AG04449 (cell line): ENCODE measurements at regions not wholly inside any gene's neighbourhood (a gene's known extent, or its start where the extent isn't known, plus 50 kb on each side); places are given as distances from the start of the nearest gene placed in this dataset.

ENCODE experiments used
- CTCF ChIA-PET: fragments of 350-600 bp; formaldehyde crosslinking; extraction: SDS; loops from one replicate; lab custom pipeline; 2021; ENCODE audit warnings: antibody characterized with exemption; lab: Yijun Ruan, JAX
- POLR2A ChIA-PET: fragments of 400-600, 350-600 bp; formaldehyde crosslinking; extraction: SDS; loops from one replicate; lab custom pipeline; 2020; ENCODE audit warnings: antibody characterized with exemption, inconsistent platforms; lab: Yijun Ruan, JAX
- DNase-seq: peaks from one replicate; pipeline ENCODE4 v3.0.0-alpha.2; 2010; ENCODE audit warnings: low read depth, low spot score
- H3K4me3 ChIP-seq: 2 replicates; pipeline ENCODE4 v1.5.1; 2011; ENCODE audit warnings: low read depth, mild to moderate bottlenecking, control low read depth, low read length
- TF ChIP-seq, protein P1 (sequence below): IDR thresholded peaks from one replicate; pipeline ENCODE4 v1.5.1; 2011; ENCODE audit warnings: mild to moderate bottlenecking, moderate library complexity, low read length, control low read depth, inconsistent platforms; ENCODE audit not compliant: insufficient read depth; ENCODE audit errors: missing control alignments

DNA sequence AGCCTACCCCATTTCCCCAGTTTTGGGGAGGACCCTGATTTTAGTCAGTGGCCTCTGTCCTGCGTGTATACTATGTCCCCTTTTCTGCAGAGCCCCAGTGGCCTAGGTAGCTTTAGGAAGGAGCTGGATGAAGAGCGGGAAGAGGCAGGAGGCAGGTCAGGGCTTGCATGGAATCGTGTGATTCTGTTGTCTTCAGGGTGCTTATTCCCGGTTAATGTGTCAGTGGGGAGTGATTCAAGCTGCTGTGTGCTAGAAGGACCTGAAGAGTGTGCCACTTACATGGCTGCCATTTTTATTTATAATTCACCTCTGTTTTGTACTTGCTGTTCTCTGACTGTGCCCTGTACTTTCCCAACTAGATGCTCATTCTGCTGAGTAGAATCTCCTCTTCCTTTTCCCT is 127.3 kb upstream of the AMOT start:
- CTCF ChIA-PET: no interaction called here
- no peak overlapping the region for H3K4me3 ChIP-seq
- POLR2A ChIA-PET: interaction anchor here (0.6 kb wide), 1 partner anchor 301 kb away, joined by 3 read pairs; no protein-coding TSS in a partner anchor
- TF ChIP-seq, protein P1, sequence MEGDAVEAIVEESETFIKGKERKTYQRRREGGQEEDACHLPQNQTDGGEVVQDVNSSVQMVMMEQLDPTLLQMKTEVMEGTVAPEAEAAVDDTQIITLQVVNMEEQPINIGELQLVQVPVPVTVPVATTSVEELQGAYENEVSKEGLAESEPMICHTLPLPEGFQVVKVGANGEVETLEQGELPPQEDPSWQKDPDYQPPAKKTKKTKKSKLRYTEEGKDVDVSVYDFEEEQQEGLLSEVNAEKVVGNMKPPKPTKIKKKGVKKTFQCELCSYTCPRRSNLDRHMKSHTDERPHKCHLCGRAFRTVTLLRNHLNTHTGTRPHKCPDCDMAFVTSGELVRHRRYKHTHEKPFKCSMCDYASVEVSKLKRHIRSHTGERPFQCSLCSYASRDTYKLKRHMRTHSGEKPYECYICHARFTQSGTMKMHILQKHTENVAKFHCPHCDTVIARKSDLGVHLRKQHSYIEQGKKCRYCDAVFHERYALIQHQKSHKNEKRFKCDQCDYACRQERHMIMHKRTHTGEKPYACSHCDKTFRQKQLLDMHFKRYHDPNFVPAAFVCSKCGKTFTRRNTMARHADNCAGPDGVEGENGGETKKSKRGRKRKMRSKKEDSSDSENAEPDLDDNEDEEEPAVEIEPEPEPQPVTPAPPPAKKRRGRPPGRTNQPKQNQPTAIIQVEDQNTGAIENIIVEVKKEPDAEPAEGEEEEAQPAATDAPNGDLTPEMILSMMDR: no peak
- no peak for DNase-seq

DNA sequence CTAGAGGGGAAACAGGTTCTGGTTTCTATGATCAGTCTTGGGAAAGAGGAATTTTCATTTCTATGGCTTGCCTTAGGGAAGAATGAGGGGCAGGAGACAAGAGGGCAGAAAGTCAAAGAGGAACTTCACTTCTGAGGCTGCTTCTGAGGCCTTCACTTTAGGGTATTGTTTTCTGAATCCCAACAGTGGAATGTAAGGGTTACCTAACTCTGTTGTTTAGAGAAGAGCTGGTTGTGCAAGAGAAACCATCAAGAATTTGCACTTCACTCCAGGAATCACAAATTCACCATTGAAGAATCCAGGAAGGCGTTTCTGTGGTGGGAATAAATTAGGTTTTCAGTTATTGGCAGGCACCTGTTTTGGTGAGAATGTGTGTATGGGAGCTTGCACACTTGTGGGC is 126.7 kb upstream of the AMOT start:
- TF ChIP-seq, protein P1: no peak
- CTCF ChIA-PET: no interaction called here
- POLR2A ChIA-PET: interaction anchor here (0.6 kb wide), 1 partner anchor 300 kb away, joined by 3 read pairs; no protein-coding TSS in a partner anchor
- no peak for DNase-seq
- no peak overlapping the region for H3K4me3 ChIP-seq

- ChIA-PET CTCF (no interaction called here), POLR2A (no interaction called here)
- DNase-seq: no peak
- H3K4me3 ChIP-seq: no peak overlapping the region
- TF ChIP-seq, protein P1: no peak
Observed at GRCh38 chrX:112961981-112962380, 121.3 kb upstream of the AMOT start.

DNA sequence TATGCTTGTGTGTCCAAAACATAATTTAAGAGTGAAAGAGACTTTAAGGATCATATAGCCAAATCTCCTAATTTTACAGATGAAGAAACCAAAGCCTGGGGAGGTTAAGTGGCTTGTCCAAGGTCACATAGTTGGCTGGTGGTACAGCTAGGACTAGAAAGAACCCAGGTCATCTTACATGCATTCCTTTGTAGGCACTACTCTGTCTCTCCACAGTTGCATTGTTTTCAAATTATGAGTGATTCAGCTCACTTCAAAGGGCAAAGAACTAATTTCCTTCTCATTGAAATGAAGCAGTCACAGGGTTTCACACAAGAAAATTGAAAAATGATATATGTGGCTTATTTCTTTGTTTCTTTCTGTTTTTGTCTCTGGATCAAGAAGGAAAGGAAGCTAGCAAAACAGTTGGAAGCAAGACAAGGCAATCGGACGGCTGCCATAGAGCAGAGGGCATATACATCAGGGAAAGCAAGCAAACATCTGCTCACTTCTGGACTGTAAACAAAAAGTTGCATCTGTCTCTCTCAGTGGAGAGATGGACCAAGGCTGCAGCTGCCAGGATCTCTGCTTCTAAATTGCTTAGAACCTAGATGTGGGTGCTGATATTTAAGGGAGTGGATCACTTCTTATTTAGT is 107.5 kb upstream of the AMOT start:
- ChIA-PET POLR2A (no interaction called here), CTCF (no interaction called here)
- TF ChIP-seq, protein P1: no peak
- H3K4me3 ChIP-seq: no peak overlapping the region
- DNase-seq: no peak

DNA sequence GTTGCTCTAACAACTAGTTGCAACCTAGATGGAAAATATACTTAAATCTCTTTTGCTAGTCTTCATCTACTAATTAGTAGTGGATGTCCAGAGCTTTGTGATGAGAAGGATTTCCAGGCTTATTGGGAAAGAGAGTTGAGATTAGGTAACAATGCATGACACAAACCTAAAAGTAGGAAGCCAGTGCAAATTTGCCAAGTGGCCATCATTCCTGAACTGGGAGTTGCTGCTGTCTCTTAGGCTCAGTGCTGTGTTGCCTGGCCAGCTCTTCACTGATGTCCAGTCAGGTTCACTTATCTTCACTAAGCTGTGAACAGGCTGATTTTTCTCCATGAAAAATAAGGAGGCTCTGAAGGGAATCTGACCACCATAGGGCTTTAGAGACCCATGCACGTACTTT is 105.6 kb upstream of the AMOT start:
- no peak overlapping the region for H3K4me3 ChIP-seq
- ChIA-PET POLR2A (no interaction called here), CTCF (no interaction called here)
- DNase-seq: no peak
- TF ChIP-seq, protein P1: no peak

DNA sequence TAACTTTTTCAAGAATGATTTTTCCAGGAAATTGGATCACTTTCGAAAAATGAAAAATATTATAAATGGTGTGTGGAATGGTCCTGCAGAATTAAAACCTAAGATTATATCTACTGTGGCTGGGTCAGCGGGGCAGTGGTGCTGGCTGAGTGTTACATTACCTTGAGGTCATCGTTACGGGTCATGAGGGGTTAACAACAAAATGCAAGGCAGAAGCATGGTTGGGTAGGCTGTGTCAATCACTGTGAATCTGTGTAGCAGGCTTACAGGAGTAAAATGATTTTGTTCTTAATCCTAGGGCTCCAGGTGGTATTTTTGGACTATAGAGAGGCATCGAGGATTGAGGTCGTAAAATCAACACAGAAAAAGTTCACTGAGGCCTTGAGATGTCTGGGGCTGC is 105.2 kb upstream of the AMOT start:
- TF ChIP-seq, protein P1: no peak
- ChIA-PET CTCF (no interaction called here), POLR2A (no interaction called here)
- no peak for DNase-seq
- no peak overlapping the region for H3K4me3 ChIP-seq
